Anterior cingulate cortex (tissue), 58 donors: ENCODE measurements at regions not wholly inside any gene's neighbourhood (a gene's known extent, or its start where the extent isn't known, plus 50 kb on each side); places are given as distances from the start of the nearest gene placed in this dataset.

Experiments used
- DNase-seq, 58 donors: peaks; one replicate each; lab custom pipeline; 2025; lab: John Stamatoyannopoulos, UW

- DNase-seq, result no peak
Measured at GRCh38 chr15:98139337-98139736, 178.8 kb downstream of the ARRDC4 start.

- no peak for DNase-seq
Measured at GRCh38 chr15:98142572-98142971, 182.1 kb downstream of the ARRDC4 start.

- DNase-seq, result no peak
Measured at GRCh38 chr15:98143116-98143515, 182.6 kb downstream of the ARRDC4 start.

- DNase-seq, result no peak
Measured at GRCh38 chr15:98144388-98144787, 183.9 kb downstream of the ARRDC4 start.

GRCh38 chr15:98146031-98146820, 185.7 kb downstream of the ARRDC4 start:
- no peak for DNase-seq

- DNase-seq, result no peak
Measured at GRCh38 chr15:98147415-98147814, 186.9 kb downstream of the ARRDC4 start.

GRCh38 chr15:98150084-98150483, 189.6 kb downstream of the ARRDC4 start:
- DNase-seq, result no peak

- no peak for DNase-seq
Measured at GRCh38 chr15:98150536-98150935, 190.0 kb downstream of the ARRDC4 start.

- DNase-seq, result no peak
Measured at GRCh38 chr15:98151096-98151495, 190.6 kb downstream of the ARRDC4 start.

GRCh38 chr15:98152156-98152555, 191.7 kb downstream of the ARRDC4 start:
- no peak for DNase-seq

GRCh38 chr15:98154863-98155262, 194.4 kb downstream of the ARRDC4 start:
- DNase-seq, result no peak

GRCh38 chr15:98155356-98155755, 194.9 kb downstream of the ARRDC4 start:
- DNase-seq, result no peak

- no peak for DNase-seq
Measured at GRCh38 chr15:98160236-98160635, 199.7 kb downstream of the ARRDC4 start.

GRCh38 chr15:98163319-98164045, 203.0 kb downstream of the ARRDC4 start:
- no peak for DNase-seq

- no peak for DNase-seq
Measured at GRCh38 chr15:98164571-98164970, 204.1 kb downstream of the ARRDC4 start.

- DNase-seq, result no peak
Measured at GRCh38 chr15:98164986-98165385, 204.5 kb downstream of the ARRDC4 start.

GRCh38 chr15:98167722-98168268, 207.3 kb downstream of the ARRDC4 start:
- DNase-seq, result no peak

GRCh38 chr15:98169551-98169950, 209.0 kb downstream of the ARRDC4 start:
- no peak for DNase-seq

GRCh38 chr15:98174286-98174685, 213.8 kb downstream of the ARRDC4 start:
- no peak for DNase-seq

GRCh38 chr15:98174841-98175240, 214.3 kb downstream of the ARRDC4 start:
- DNase-seq, result no peak

GRCh38 chr15:98177966-98178592, 217.6 kb downstream of the ARRDC4 start:
- peak in 37 of 58 donors; percentile 2 to 56 (median 13) for DNase-seq
